RWPE2 (cell line): ENCODE measurements at regions not wholly inside any gene's neighbourhood (a gene's known extent, or its start where the extent isn't known, plus 50 kb on each side); places are given as distances from the start of the nearest gene placed in this dataset.

ENCODE experiments used
- ATAC-seq: fragments of 200-7000 bp; cut with Tn5 transposase; 3 replicates; pipeline ENCODE4 v1.9.1; 2021; ENCODE audit warnings: low read depth
- DNase-seq: peaks from one replicate; pipeline ENCODE4 v3.0.0-alpha.2; 2020; ENCODE audit warnings: low spot score
- H3K27ac ChIP-seq: fragments of 450-650 bp; 2 replicates; pipeline ENCODE4 v1.5.1; 2017; ENCODE audit warnings: mild to moderate bottlenecking; ENCODE audit not compliant: poor library complexity, severe bottlenecking
- H3K27me3 ChIP-seq: fragments of 250-450 bp; sonication (Bioruptor Pico); 2 replicates; pipeline ENCODE4 v1.5.1; 2021; ENCODE audit warnings: mild to moderate bottlenecking, moderate library complexity; ENCODE audit not compliant: insufficient read depth, poor library complexity, severe bottlenecking
- H3K36me3 ChIP-seq: fragments of 250-450 bp; sonication (Bioruptor Pico); 2 replicates; pipeline ENCODE4 v1.5.1; 2020; ENCODE audit warnings: low read depth, mild to moderate bottlenecking, moderate library complexity
- H3K4me1 ChIP-seq: fragments of 250-450 bp; sonication (Bioruptor Pico); 2 replicates; pipeline ENCODE4 v1.5.1; 2021; ENCODE audit warnings: mild to moderate bottlenecking, moderate library complexity; ENCODE audit not compliant: insufficient read depth, poor library complexity, severe bottlenecking
- H3K4me3 ChIP-seq: fragments of 250-450 bp; sonication (Bioruptor Pico); 2 replicates; pipeline ENCODE4 v1.5.1; 2021; ENCODE audit warnings: mild to moderate bottlenecking, moderate library complexity; ENCODE audit not compliant: severe bottlenecking
- H3K9me3 ChIP-seq: fragments of 250-450 bp; sonication (Bioruptor Pico); 2 replicates; pipeline ENCODE4 v1.5.1; 2021; ENCODE audit warnings: mild to moderate bottlenecking, moderate library complexity; ENCODE audit not compliant: severe bottlenecking
- CTCF ChIP-seq: fragments of 450-650 bp; IDR thresholded peaks from one replicate; pipeline ENCODE4 v1.5.1; 2017; ENCODE audit warnings: mild to moderate bottlenecking, moderate library complexity; ENCODE audit not compliant: poor library complexity, severe bottlenecking

- DNase-seq, result no peak
- Histone ChIP-seq H3K4me3 (no peak overlapping the region), H3K9me3 (no peaks in the 10 kb centered on the region), H3K27ac (no peak overlapping the region), H3K27me3 (no peaks in the 10 kb centered on the region), H3K4me1 (no peaks in the 10 kb centered on the region), H3K36me3 (no peaks in the 10 kb centered on the region)
- ATAC-seq, result no peak
- no peak for TF ChIP-seq CTCF
Observed at GRCh38 chr4:176013476-176014247, 52.0 kb upstream of the WDR17 start.

- no peak for ATAC-seq
- Histone ChIP-seq H3K9me3 (no peaks in the 10 kb centered on the region), H3K36me3 (no peaks in the 10 kb centered on the region), H3K27me3 (no peaks in the 10 kb centered on the region), H3K4me1 (no peaks in the 10 kb centered on the region), H3K4me3 (no peak overlapping the region), H3K27ac (no peak overlapping the region)
- no peak for DNase-seq
- no peak for TF ChIP-seq CTCF
Observed at GRCh38 chr4:176014583-176015108, 51.0 kb upstream of the WDR17 start.
